ENCODE measurements at regions not wholly inside any gene's neighbourhood (a gene's known extent, or its start where the extent isn't known, plus 50 kb on each side); places are given as distances from the start of the nearest gene placed in this dataset.

- H3K27ac ChIP-seq = peak overlapping the region in 1 of 11 experiments; percentile 58; a peak in 1 of 22 replicates
- no peaks in the 10 kb centered on the region for H4K20me1 ChIP-seq
- no peaks in the 10 kb centered on the region for H3K36me3 ChIP-seq
- H3K4me2 ChIP-seq = peak overlapping the region; percentile 7 to 74 (median 62); a peak in 19 of 22 replicates
- no peaks in the 10 kb centered on the region for H3K27me3 ChIP-seq
- no peak overlapping the region for H3K4me3 ChIP-seq
- no peak for TF ChIP-seq Cebpa-rat (IDR thresholded peaks at IDR 0.05)
- no peak overlapping the region for H3K9ac ChIP-seq
- peaks cover 0 to 16% (median 5%) of the 10 kb centered on the region in 11 experiments; a peak in 12 of 22 replicates for H3K9me3 ChIP-seq (replicated peaks in 1 of 11)
- peaks cover 5 to 51% (median 44%) of the 10 kb centered on the region in 10 experiments; a peak in 15 of 20 replicates for H3K4me1 ChIP-seq
Measured at GRCh38 chr5:4628645-4629385, 511.3 kb upstream of the ADAMTS16 start.

GRCh38 chr5:4630031-4630430, 510.1 kb upstream of the ADAMTS16 start:
- Histone ChIP-seq H3K9me3 (replicated peaks in 1 of 11) (peaks cover 0 to 12% (median 0%) of the 10 kb centered on the region in 11 experiments; a peak in 5 of 22 replicates), H3K36me3 (no peaks in the 10 kb centered on the region), H3K27me3 (no peaks in the 10 kb centered on the region), H3K27ac (no peak overlapping the region), H3K4me3 (no peak overlapping the region), H4K20me1 (no peaks in the 10 kb centered on the region), H3K4me2 (no peak overlapping the region), H3K4me1 (peaks cover 5 to 46% (median 42%) of the 10 kb centered on the region in 10 experiments; a peak in 15 of 20 replicates), H3K9ac (no peak overlapping the region)
- peak in 1 of 11 experiments; percentile 19; a peak in 1 of 22 replicates for TF ChIP-seq Cebpa-rat (IDR thresholded peaks at IDR 0.05)

GRCh38 chr5:4634342-4634741, 505.8 kb upstream of the ADAMTS16 start:
- no peak for TF ChIP-seq Cebpa-rat (IDR thresholded peaks at IDR 0.05)
- no peak overlapping the region for H3K4me2 ChIP-seq

GRCh38 chr5:4636378-4636777, 503.8 kb upstream of the ADAMTS16 start:
- no peak overlapping the region for H3K4me3 ChIP-seq
- no peak overlapping the region for H3K27ac ChIP-seq
- H3K4me1 ChIP-seq = peaks cover 6 to 28% (median 19%) of the 10 kb centered on the region in 10 experiments
- no peak overlapping the region for H3K4me2 ChIP-seq
- no peaks in the 10 kb centered on the region for H3K36me3 ChIP-seq
- H3K27me3 ChIP-seq = peaks cover 0 to 16% (median 0%) of the 10 kb centered on the region in 11 experiments; a peak in 2 of 22 replicates
- H3K9ac ChIP-seq = no peak overlapping the region
- H4K20me1 ChIP-seq = no peaks in the 10 kb centered on the region
- H3K9me3 ChIP-seq (replicated peaks in 1 of 11) = 0 out of 22 replicates have a peak, but pooled peaks cover 0 to 3% (median 0%) of the 10 kb centered on the region in 11 experiments
- TF ChIP-seq Cebpa-rat (IDR thresholded peaks at IDR 0.05) = no peak

More at GRCh38 chr5:4634342-4634741, 505.8 kb upstream of the ADAMTS16 start:
- peaks cover 0 to 12% (median 0%) of the 10 kb centered on the region in 11 experiments; a peak in 5 of 22 replicates for H3K9me3 ChIP-seq (replicated peaks in 1 of 11)
- peaks cover 0 to 16% (median 0%) of the 10 kb centered on the region in 11 experiments; a peak in 2 of 22 replicates for H3K27me3 ChIP-seq
- peaks cover 0 to 12% (median 6%) of the 10 kb centered on the region in 10 experiments; a peak in 11 of 20 replicates for H3K4me1 ChIP-seq
- H3K36me3 ChIP-seq = no peaks in the 10 kb centered on the region
- H3K9ac ChIP-seq = no peak overlapping the region
- no peaks in the 10 kb centered on the region for H4K20me1 ChIP-seq
- no peak overlapping the region for H3K27ac ChIP-seq
- H3K4me3 ChIP-seq = no peak overlapping the region

- no peak overlapping the region for H3K9ac ChIP-seq
- H3K27ac ChIP-seq = no peak overlapping the region
- H3K36me3 ChIP-seq = no peaks in the 10 kb centered on the region
- peaks cover 6 to 28% (median 19%) of the 10 kb centered on the region in 10 experiments for H3K4me1 ChIP-seq
- no peaks in the 10 kb centered on the region for H4K20me1 ChIP-seq
- peak overlapping the region; percentile 16 to 71 (median 56); a peak in 21 of 22 replicates for H3K4me2 ChIP-seq
- peaks cover 0 to 15% (median 11%) of the 10 kb centered on the region in 11 experiments; a peak in 16 of 22 replicates for H3K9me3 ChIP-seq (replicated peaks in 1 of 11)
- peak in 1 of 11 experiments; percentile 27; a peak in 1 of 22 replicates for TF ChIP-seq Cebpa-rat (IDR thresholded peaks at IDR 0.05)
- H3K4me3 ChIP-seq = no peak overlapping the region
- peaks cover 0 to 16% (median 0%) of the 10 kb centered on the region in 11 experiments; a peak in 2 of 22 replicates for H3K27me3 ChIP-seq
Measured at GRCh38 chr5:4639946-4640345, 500.2 kb upstream of the ADAMTS16 start.

GRCh38 chr5:4640795-4641194, 499.3 kb upstream of the ADAMTS16 start:
- TF ChIP-seq Cebpa-rat (IDR thresholded peaks at IDR 0.05) = no peak
- peaks cover 6 to 28% (median 19%) of the 10 kb centered on the region in 10 experiments for H3K4me1 ChIP-seq
- H3K27ac ChIP-seq = no peak overlapping the region
- H3K4me2 ChIP-seq = peak overlapping the region in 7 of 11 experiments; percentile 16 to 71 (median 51); a peak in 12 of 22 replicates
- H3K9me3 ChIP-seq (replicated peaks in 1 of 11) = peaks cover 0 to 15% (median 11%) of the 10 kb centered on the region in 11 experiments; a peak in 16 of 22 replicates
- no peaks in the 10 kb centered on the region for H4K20me1 ChIP-seq
- H3K27me3 ChIP-seq = peaks cover 0 to 16% (median 0%) of the 10 kb centered on the region in 11 experiments; a peak in 2 of 22 replicates
- H3K4me3 ChIP-seq = no peak overlapping the region
- H3K9ac ChIP-seq = no peak overlapping the region
- H3K36me3 ChIP-seq = no peaks in the 10 kb centered on the region

- Histone ChIP-seq H3K4me3 (no peak overlapping the region), H3K4me2 (no peak overlapping the region), H3K27ac (no peak overlapping the region), H3K9ac (no peak overlapping the region), H4K20me1 (no peaks in the 10 kb centered on the region), H3K4me1 (peaks cover 6 to 20% (median 14%) of the 10 kb centered on the region in 10 experiments), H3K9me3 (replicated peaks in 1 of 11) (peaks cover 0 to 15% (median 11%) of the 10 kb centered on the region in 11 experiments; a peak in 16 of 22 replicates), H3K36me3 (no peaks in the 10 kb centered on the region), H3K27me3 (peaks cover 0 to 11% (median 0%) of the 10 kb centered on the region in 11 experiments; a peak in 2 of 22 replicates)
- TF ChIP-seq Cebpa-rat (IDR thresholded peaks at IDR 0.05) = no peak
Measured at GRCh38 chr5:4642525-4642924, 497.6 kb upstream of the ADAMTS16 start.

GRCh38 chr5:4643190-4643589, 496.9 kb upstream of the ADAMTS16 start:
- Histone ChIP-seq H3K4me3 (no peak overlapping the region), H3K27ac (no peak overlapping the region), H4K20me1 (no peaks in the 10 kb centered on the region), H3K36me3 (no peaks in the 10 kb centered on the region), H3K4me2 (no peak overlapping the region), H3K9me3 (replicated peaks in 1 of 11) (peaks cover 0 to 15% (median 11%) of the 10 kb centered on the region in 11 experiments; a peak in 16 of 22 replicates), H3K27me3 (peaks cover 0 to 7% (median 0%) of the 10 kb centered on the region in 11 experiments; a peak in 2 of 22 replicates), H3K4me1 (peaks cover 6 to 19% (median 14%) of the 10 kb centered on the region in 10 experiments), H3K9ac (no peak overlapping the region)
- no peak for TF ChIP-seq Cebpa-rat (IDR thresholded peaks at IDR 0.05)

GRCh38 chr5:4643960-4644359, 496.2 kb upstream of the ADAMTS16 start:
- H3K27ac ChIP-seq = no peak overlapping the region

More at GRCh38 chr5:4643960-4644359, 496.2 kb upstream of the ADAMTS16 start:
- H3K9ac ChIP-seq = no peak overlapping the region
- no peak overlapping the region for H3K4me2 ChIP-seq
- no peak for TF ChIP-seq Cebpa-rat (IDR thresholded peaks at IDR 0.05)
- H3K27me3 ChIP-seq = 0 out of 22 replicates have a peak, but pooled peaks cover 0 to 2% (median 0%) of the 10 kb centered on the region in 11 experiments
- H3K9me3 ChIP-seq (replicated peaks in 1 of 11) = peaks cover 0 to 15% (median 11%) of the 10 kb centered on the region in 11 experiments; a peak in 16 of 22 replicates
- no peak overlapping the region for H3K4me3 ChIP-seq
- no peaks in the 10 kb centered on the region for H4K20me1 ChIP-seq
- H3K4me1 ChIP-seq = peaks cover 6 to 19% (median 14%) of the 10 kb centered on the region in 10 experiments
- no peaks in the 10 kb centered on the region for H3K36me3 ChIP-seq

Measured in BLaER1 treated with 17β-estradiol and CSF1 and Interleukin-3, amounts not matched to agents 10 nM and 100 nM (cell line).